Kidney (tissue), 13 donors: ENCODE measurements at regions not wholly inside any gene's neighbourhood (a gene's known extent, or its start where the extent isn't known, plus 50 kb on each side); places are given as distances from the start of the nearest gene placed in this dataset.
A peak's percentile ranks its signal among the peaks of the same experiment; 100 is the strongest.

Source experiments
- DNase-seq, 5 donors: peaks; one replicate each; pipeline ENCODE4 v3.0.0-alpha.2; 2013 to 2020
- FAIRE-seq: peaks from 2 replicates; lab custom pipeline; 2012; peaks lifted over from hg19 to GRCh38; lab: Jason Lieb, UNC
- H3K27ac ChIP-seq, 2 donors: one replicate each; pipeline ENCODE4 v1.7.0; 2013; ENCODE audit warnings: low read depth in 2 of 2, low read length in 2 of 2, inconsistent platforms in 1 of 2
- H3K27me3 ChIP-seq: one replicate; pipeline ENCODE4 v1.7.1; 2013; ENCODE audit warnings: low read length, inconsistent platforms; ENCODE audit not compliant: control insufficient read depth, insufficient read depth
- H3K36me3 ChIP-seq, 3 donors: one replicate each; pipeline versions ENCODE4 v1.7.0 to v1.7.1; 2013; ENCODE audit warnings: low read length in 3 of 3, control low read depth in 1 of 3, inconsistent platforms in 1 of 3; ENCODE audit not compliant: insufficient read depth in 3 of 3, control insufficient read depth in 2 of 3
- H3K4me1 ChIP-seq, 3 donors: one replicate each; pipeline versions ENCODE4 v1.7.0 to v1.7.1; 2013; ENCODE audit warnings: low read length in 3 of 3, inconsistent platforms in 1 of 3, low read depth in 1 of 3; ENCODE audit not compliant: control insufficient read depth in 2 of 3, insufficient read depth in 2 of 3
- H3K4me3 ChIP-seq, 3 donors: one replicate each; pipeline versions ENCODE4 v1.7.0 to v1.8.1; 2013; ENCODE audit warnings: low read length in 3 of 3, control low read depth in 1 of 3, inconsistent platforms in 1 of 3
- H3K9ac ChIP-seq, 3 donors: one replicate each; pipeline versions ENCODE4 v1.7.0 to v1.7.1; 2013; ENCODE audit warnings: low read length in 3 of 3, control low read depth in 1 of 3, inconsistent platforms in 1 of 3
- H3K9me3 ChIP-seq, 3 donors: one replicate each; pipeline versions ENCODE4 v1.7.0 to v1.7.1; 2013; ENCODE audit warnings: low read length in 3 of 3, control low read depth in 1 of 3, inconsistent platforms in 1 of 3; ENCODE audit not compliant: control insufficient read depth in 2 of 3, insufficient read depth in 1 of 3
- intact Hi-C: fragments of 100-400 bp; cut with DNase I; formaldehyde crosslinking; loops from one replicate; pipeline ENCODE4 v1.11.1; 2022
- TF ChIP-seq, protein P1 (sequence below): IDR thresholded peaks from 3 replicates; pipeline ENCODE4 v1.5.1; 2012; ENCODE audit warnings: mild to moderate bottlenecking, moderate library complexity, borderline replicate concordance; ENCODE audit not compliant: insufficient read depth; ENCODE audit errors: extremely low read depth
- donor health status: control.
- donor health status: control.
- donor health status: control.
- donor health status: control.
- donor health status: control.
- donor health status: DM: yes; HTN: yes; CAD: no.
- donor health status: Normal renal cell carcinoma (clear cell type).

DNA sequence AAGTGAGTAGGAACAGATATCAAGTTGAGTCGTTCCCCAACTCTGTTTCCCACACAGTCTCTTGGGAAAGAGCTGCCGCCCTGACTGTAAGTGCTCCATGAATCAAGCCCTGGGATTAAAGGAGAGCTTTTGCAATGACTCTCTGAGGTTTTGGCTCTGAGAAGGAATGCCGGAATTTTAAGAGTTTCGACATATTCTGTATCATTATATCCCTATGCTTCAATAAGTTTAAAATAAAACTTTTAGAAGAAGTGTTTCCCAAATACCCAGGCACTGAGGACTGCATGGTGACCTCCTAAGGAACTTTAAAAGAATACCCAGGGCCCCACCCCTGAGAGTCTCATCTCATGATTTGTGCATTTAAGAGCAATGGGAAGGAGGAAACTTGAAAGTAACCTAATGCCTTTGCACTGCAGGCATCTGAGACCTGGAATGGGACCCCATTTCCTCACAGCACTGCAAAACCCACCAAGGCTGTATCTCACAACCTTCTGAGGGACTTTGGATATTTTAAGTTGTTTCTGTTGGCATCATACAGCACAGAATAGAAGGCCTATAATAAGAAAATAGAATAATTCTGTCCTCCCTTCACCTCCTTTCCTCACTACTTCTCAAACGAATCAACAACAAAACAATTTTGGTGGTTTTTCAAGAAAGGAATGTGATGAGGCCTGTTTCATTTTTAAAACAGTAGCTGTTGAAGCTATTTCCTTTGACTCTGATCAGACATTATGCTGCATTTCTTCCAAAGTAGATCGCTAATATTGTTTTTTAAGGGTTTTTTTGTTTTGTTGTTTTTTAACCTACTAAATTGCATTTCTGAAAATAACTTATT, 121.2 kb downstream of the GASK1B start:
- no peaks in the 10 kb centered on the region for H3K27me3 ChIP-seq
- no peaks in the 10 kb centered on the region for H3K4me1 ChIP-seq
- no peaks in the 10 kb centered on the region for H3K9me3 ChIP-seq
- H3K4me3 ChIP-seq = no peak overlapping the region
- H3K27ac ChIP-seq = peak overlapping the region in 1 of 2 donors; percentile 65
- no peaks in the 10 kb centered on the region for H3K36me3 ChIP-seq
- TF ChIP-seq, protein P1, sequence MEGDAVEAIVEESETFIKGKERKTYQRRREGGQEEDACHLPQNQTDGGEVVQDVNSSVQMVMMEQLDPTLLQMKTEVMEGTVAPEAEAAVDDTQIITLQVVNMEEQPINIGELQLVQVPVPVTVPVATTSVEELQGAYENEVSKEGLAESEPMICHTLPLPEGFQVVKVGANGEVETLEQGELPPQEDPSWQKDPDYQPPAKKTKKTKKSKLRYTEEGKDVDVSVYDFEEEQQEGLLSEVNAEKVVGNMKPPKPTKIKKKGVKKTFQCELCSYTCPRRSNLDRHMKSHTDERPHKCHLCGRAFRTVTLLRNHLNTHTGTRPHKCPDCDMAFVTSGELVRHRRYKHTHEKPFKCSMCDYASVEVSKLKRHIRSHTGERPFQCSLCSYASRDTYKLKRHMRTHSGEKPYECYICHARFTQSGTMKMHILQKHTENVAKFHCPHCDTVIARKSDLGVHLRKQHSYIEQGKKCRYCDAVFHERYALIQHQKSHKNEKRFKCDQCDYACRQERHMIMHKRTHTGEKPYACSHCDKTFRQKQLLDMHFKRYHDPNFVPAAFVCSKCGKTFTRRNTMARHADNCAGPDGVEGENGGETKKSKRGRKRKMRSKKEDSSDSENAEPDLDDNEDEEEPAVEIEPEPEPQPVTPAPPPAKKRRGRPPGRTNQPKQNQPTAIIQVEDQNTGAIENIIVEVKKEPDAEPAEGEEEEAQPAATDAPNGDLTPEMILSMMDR = no peak
- DNase-seq = peak in 3 of 5 donors; percentile 14 to 42 (median 40)
- no peak overlapping the region for H3K9ac ChIP-seq
- FAIRE-seq = no peak
- intact Hi-C loops = no loop called here

DNA sequence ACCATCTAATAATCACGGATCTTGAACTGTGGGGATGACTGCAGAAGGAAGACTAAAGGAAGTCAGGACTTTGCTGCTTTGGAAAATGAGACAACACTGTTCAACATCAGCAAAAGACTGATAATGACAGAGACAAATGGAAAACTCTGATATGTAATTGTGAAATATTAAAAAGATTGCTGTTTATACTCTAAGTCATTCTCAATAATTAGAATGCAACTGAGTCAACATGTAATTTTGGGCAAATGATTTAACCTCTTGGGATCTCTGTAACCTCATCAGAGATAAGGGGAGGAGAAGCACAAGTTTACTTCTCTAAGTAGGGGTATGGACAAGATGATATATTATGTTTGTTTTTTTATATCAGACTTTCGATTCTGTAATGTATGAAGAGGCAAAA, 121.9 kb downstream of the GASK1B start:
- TF ChIP-seq, protein P1 = no peak
- Histone ChIP-seq H3K9me3 (no peaks in the 10 kb centered on the region), H3K27me3 (no peaks in the 10 kb centered on the region), H3K36me3 (no peaks in the 10 kb centered on the region), H3K4me1 (no peaks in the 10 kb centered on the region), H3K4me3 (no peak overlapping the region), H3K9ac (no peak overlapping the region), H3K27ac (no peak overlapping the region)
- FAIRE-seq (no peak), DNase-seq (no peak)
- intact Hi-C loops = no loop called here

DNA sequence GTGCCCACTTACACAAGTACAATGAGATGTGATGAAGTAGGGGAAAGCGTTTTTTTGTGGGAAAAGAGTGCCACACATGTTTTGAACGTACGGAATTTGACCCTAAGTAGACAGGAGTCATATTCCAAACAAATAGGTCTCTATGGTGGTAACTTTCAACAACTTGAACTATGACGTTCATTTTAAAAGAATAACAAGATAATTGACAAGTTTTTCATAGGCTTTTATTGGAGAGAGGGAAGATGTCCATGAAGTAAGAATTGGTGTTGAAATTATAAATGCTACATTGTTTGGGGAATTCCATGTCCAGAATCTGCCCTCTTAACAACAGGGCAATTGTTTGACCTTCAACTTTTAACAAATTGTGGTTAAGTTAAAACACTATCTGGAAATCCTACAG, 126.5 kb downstream of the GASK1B start:
- DNase-seq (no peak), FAIRE-seq (no peak)
- no peaks in the 10 kb centered on the region for H3K4me1 ChIP-seq
- H3K9me3 ChIP-seq = no peaks in the 10 kb centered on the region
- TF ChIP-seq, protein P1 = no peak
- H3K4me3 ChIP-seq = no peak overlapping the region
- no peak overlapping the region for H3K27ac ChIP-seq
- intact Hi-C loops = no loop called here
- no peak overlapping the region for H3K9ac ChIP-seq
- no peaks in the 10 kb centered on the region for H3K36me3 ChIP-seq
- no peaks in the 10 kb centered on the region for H3K27me3 ChIP-seq
